ENCODE measurements at regions not wholly inside any gene's neighbourhood (a gene's known extent, or its start where the extent isn't known, plus 50 kb on each side); places are given as distances from the start of the nearest gene placed in this dataset.

DNA sequence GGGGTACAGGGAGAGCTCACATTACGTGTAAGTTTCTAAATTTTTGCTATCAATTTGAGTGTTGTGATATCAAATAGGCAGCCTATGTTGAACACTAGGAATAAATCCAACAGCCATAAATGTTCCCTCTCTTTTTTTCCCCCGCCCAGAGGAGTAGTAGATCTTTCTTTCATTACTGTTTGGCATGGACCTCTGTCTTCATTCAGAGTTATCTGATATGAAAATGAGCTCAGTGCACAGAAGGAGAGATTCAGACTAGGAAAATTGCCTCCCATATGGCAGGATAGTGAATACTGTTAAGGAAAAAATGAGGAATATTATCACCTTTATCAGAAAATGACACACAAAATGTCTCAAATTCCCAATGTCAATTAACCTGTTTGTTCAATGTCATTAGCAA lies 110.0 kb upstream of the EYS start:
- H3K9ac ChIP-seq (ENCODE audit: low read length in 3 of 3) = no peak overlapping the region
- H3K4me1 ChIP-seq (ENCODE audit: control insufficient read depth in 2 of 3, insufficient read depth in 2 of 3, low read depth in 1 of 3, low read length in 3 of 3) = no peaks in the 10 kb centered on the region
- FAIRE-seq = no peak
- no peak overlapping the region for H3K4me3 ChIP-seq (ENCODE audit: low read length in 3 of 3)
- TF ChIP-seq, protein P1, sequence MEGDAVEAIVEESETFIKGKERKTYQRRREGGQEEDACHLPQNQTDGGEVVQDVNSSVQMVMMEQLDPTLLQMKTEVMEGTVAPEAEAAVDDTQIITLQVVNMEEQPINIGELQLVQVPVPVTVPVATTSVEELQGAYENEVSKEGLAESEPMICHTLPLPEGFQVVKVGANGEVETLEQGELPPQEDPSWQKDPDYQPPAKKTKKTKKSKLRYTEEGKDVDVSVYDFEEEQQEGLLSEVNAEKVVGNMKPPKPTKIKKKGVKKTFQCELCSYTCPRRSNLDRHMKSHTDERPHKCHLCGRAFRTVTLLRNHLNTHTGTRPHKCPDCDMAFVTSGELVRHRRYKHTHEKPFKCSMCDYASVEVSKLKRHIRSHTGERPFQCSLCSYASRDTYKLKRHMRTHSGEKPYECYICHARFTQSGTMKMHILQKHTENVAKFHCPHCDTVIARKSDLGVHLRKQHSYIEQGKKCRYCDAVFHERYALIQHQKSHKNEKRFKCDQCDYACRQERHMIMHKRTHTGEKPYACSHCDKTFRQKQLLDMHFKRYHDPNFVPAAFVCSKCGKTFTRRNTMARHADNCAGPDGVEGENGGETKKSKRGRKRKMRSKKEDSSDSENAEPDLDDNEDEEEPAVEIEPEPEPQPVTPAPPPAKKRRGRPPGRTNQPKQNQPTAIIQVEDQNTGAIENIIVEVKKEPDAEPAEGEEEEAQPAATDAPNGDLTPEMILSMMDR (IDR thresholded peaks at IDR 0.05; ENCODE audit: borderline replicate concordance, extremely low read depth, insufficient read depth) = no peak
- no peak overlapping the region for H3K27ac ChIP-seq (ENCODE audit: low read depth in 2 of 2, low read length in 2 of 2)
- intact Hi-C loops (cut with DNase I) = no loop called here
- H3K36me3 ChIP-seq (ENCODE audit: control insufficient read depth in 2 of 3, insufficient read depth in 3 of 3, low read length in 3 of 3) = no peaks in the 10 kb centered on the region
- H3K9me3 ChIP-seq (ENCODE audit: control insufficient read depth in 2 of 3, insufficient read depth in 1 of 3, low read length in 3 of 3) = no peaks in the 10 kb centered on the region
- DNase-seq = no peak
- no peaks in the 10 kb centered on the region for H3K27me3 ChIP-seq (ENCODE audit: control insufficient read depth, insufficient read depth, low read length)

DNA sequence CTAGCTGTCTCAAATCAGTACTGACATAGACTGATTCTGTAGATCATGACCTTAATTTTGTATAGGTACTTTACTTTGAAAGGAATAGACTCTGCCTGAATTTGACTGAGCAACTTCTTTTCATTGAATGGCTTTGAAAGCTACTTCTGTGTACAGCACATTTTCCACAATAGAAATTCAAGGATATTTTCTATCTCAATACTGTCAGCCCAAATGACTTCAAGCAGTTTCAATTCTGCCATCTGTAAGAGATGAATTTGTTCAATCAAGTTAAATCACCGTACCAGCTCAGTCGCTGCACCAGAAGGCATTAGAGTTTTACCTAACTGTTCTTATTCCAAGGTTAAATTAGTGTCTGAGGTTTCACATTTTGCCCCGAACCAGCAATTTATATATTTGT lies 107.0 kb upstream of the EYS start:
- H3K9me3 ChIP-seq (ENCODE audit: control insufficient read depth in 2 of 3, insufficient read depth in 1 of 3, low read length in 3 of 3) = no peaks in the 10 kb centered on the region
- intact Hi-C loops (cut with DNase I) = no loop called here
- no peak for FAIRE-seq
- H3K27ac ChIP-seq (ENCODE audit: low read depth in 2 of 2, low read length in 2 of 2) = no peak overlapping the region
- H3K4me3 ChIP-seq (ENCODE audit: low read length in 3 of 3) = no peak overlapping the region
- no peak overlapping the region for H3K9ac ChIP-seq (ENCODE audit: low read length in 3 of 3)
- no peaks in the 10 kb centered on the region for H3K36me3 ChIP-seq (ENCODE audit: control insufficient read depth in 2 of 3, insufficient read depth in 3 of 3, low read length in 3 of 3)
- no peaks in the 10 kb centered on the region for H3K27me3 ChIP-seq (ENCODE audit: control insufficient read depth, insufficient read depth, low read length)
- TF ChIP-seq, protein P1 (IDR thresholded peaks at IDR 0.05; ENCODE audit: borderline replicate concordance, extremely low read depth, insufficient read depth) = no peak
- DNase-seq = no peak
- no peaks in the 10 kb centered on the region for H3K4me1 ChIP-seq (ENCODE audit: control insufficient read depth in 2 of 3, insufficient read depth in 2 of 3, low read depth in 1 of 3, low read length in 3 of 3)

DNA sequence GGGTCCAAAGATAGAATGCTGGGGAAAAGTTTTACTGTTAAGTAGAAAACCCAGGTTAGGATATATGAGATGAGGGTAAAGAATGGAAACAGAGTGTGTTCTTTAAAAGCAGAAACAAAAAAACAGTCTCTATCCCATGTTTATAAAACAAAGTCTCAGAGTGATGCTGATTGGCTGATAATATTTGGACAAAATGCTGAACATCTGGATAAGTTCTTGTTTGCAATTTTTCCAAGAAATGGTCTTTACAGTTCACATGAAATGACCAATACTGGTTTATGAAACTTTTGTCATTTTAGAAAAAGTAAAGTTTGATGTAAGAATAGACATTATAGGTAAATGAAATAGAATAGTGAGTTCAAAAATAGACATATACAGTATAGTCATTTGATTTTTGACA lies 96.2 kb upstream of the EYS start:
- TF ChIP-seq, protein P1 (IDR thresholded peaks at IDR 0.05; ENCODE audit: borderline replicate concordance, extremely low read depth, insufficient read depth) = no peak
- Histone ChIP-seq H3K36me3 (ENCODE audit: control insufficient read depth in 2 of 3, insufficient read depth in 3 of 3, low read length in 3 of 3) (no peaks in the 10 kb centered on the region), H3K27ac (ENCODE audit: low read depth in 2 of 2, low read length in 2 of 2) (no peak overlapping the region), H3K4me1 (ENCODE audit: control insufficient read depth in 2 of 3, insufficient read depth in 2 of 3, low read depth in 1 of 3, low read length in 3 of 3) (no peaks in the 10 kb centered on the region), H3K9ac (ENCODE audit: low read length in 3 of 3) (no peak overlapping the region), H3K9me3 (ENCODE audit: control insufficient read depth in 2 of 3, insufficient read depth in 1 of 3, low read length in 3 of 3) (no peaks in the 10 kb centered on the region), H3K27me3 (ENCODE audit: control insufficient read depth, insufficient read depth, low read length) (no peaks in the 10 kb centered on the region), H3K4me3 (ENCODE audit: low read length in 3 of 3) (no peak overlapping the region)
- intact Hi-C loops (cut with DNase I) = no loop called here
- DNase-seq (no peak), FAIRE-seq (no peak)

DNA sequence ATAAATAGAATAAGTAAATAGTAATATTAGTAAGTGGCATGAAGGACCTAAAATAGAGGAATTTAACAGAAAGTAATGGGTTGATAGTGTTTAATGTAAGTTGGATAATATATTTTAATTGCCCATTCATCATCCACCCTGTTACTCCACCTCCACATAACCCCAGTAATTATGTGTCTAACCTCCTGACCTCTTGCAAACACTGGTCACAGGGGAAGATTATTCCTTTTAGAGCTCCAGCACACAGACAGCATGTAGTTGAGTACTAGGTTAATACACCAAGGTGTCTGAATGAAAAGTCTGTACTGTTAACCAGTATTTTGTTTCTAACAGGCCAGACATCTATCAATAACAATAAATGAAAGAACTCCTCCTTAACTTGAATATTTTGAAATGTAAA lies 92.4 kb upstream of the EYS start:
- no peaks in the 10 kb centered on the region for H3K36me3 ChIP-seq (ENCODE audit: control insufficient read depth in 2 of 3, insufficient read depth in 3 of 3, low read length in 3 of 3)
- H3K4me3 ChIP-seq (ENCODE audit: low read length in 3 of 3) = no peak overlapping the region
- TF ChIP-seq, protein P1 (IDR thresholded peaks at IDR 0.05; ENCODE audit: borderline replicate concordance, extremely low read depth, insufficient read depth) = no peak
- H3K4me1 ChIP-seq (ENCODE audit: control insufficient read depth in 2 of 3, insufficient read depth in 2 of 3, low read depth in 1 of 3, low read length in 3 of 3) = no peaks in the 10 kb centered on the region
- H3K27me3 ChIP-seq (ENCODE audit: control insufficient read depth, insufficient read depth, low read length) = no peaks in the 10 kb centered on the region
- no peak overlapping the region for H3K27ac ChIP-seq (ENCODE audit: low read depth in 2 of 2, low read length in 2 of 2)
- DNase-seq (no peak), FAIRE-seq (no peak)
- intact Hi-C loops (cut with DNase I) = no loop called here
- H3K9me3 ChIP-seq (ENCODE audit: control insufficient read depth in 2 of 3, insufficient read depth in 1 of 3, low read length in 3 of 3) = no peaks in the 10 kb centered on the region
- H3K9ac ChIP-seq (ENCODE audit: low read length in 3 of 3) = no peak overlapping the region
